WI38 (cell line): ENCODE measurements at regions not wholly inside any gene's neighbourhood (a gene's known extent, or its start where the extent isn't known, plus 50 kb on each side); places are given as distances from the start of the nearest gene placed in this dataset.

Experiments used
- H3K4me3 ChIP-seq: 2 replicates; pipeline ENCODE4 v1.5.1; 2011; ENCODE audit warnings: low read depth, mild to moderate bottlenecking, control low read depth, low read length
- TF ChIP-seq, protein P1 (sequence below): IDR thresholded peaks from 2 replicates; pipeline ENCODE4 v1.5.1; 2012; ENCODE audit warnings: low read depth, mild to moderate bottlenecking, control low read depth, low read length

DNA sequence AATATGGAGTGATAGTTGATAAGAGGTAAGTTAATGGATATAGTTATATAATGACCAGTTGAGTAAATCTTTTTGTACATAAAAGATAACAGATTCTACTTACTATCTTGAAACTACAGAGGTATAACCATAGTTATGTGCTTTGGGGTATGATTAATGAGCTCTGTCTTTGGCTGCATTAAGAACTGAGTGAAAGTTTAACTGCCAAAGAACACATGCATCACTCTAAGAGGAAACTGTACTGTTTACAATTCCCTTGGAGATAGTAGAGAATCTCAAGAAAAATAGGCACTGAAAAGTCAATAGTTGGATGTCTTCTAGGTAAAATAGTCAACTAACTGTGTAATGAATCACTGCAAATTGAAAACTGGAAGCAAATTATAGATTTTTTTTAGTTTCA, 1129.5 kb downstream of the EPHA7 start:
- H3K4me3 ChIP-seq = no peak overlapping the region
- TF ChIP-seq, protein P1, sequence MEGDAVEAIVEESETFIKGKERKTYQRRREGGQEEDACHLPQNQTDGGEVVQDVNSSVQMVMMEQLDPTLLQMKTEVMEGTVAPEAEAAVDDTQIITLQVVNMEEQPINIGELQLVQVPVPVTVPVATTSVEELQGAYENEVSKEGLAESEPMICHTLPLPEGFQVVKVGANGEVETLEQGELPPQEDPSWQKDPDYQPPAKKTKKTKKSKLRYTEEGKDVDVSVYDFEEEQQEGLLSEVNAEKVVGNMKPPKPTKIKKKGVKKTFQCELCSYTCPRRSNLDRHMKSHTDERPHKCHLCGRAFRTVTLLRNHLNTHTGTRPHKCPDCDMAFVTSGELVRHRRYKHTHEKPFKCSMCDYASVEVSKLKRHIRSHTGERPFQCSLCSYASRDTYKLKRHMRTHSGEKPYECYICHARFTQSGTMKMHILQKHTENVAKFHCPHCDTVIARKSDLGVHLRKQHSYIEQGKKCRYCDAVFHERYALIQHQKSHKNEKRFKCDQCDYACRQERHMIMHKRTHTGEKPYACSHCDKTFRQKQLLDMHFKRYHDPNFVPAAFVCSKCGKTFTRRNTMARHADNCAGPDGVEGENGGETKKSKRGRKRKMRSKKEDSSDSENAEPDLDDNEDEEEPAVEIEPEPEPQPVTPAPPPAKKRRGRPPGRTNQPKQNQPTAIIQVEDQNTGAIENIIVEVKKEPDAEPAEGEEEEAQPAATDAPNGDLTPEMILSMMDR = no peak

- H3K4me3 ChIP-seq = no peak overlapping the region
- TF ChIP-seq, protein P1 = no peak
Measured at GRCh38 chr6:92281571-92282076, 1137.7 kb downstream of the EPHA7 start.

- TF ChIP-seq, protein P1 = no peak
- no peak overlapping the region for H3K4me3 ChIP-seq
Measured at GRCh38 chr6:92275150-92275549, 1144.2 kb downstream of the EPHA7 start.

- no peak overlapping the region for H3K4me3 ChIP-seq
- TF ChIP-seq, protein P1 = no peak
Measured at GRCh38 chr6:92274588-92274987, 1144.8 kb downstream of the EPHA7 start.

- TF ChIP-seq, protein P1 = no peak
- H3K4me3 ChIP-seq = no peak overlapping the region
Measured at GRCh38 chr6:92273694-92274093, 1145.7 kb downstream of the EPHA7 start.

GRCh38 chr6:92271091-92271490, 1148.3 kb downstream of the EPHA7 start:
- TF ChIP-seq, protein P1 = no peak
- no peak overlapping the region for H3K4me3 ChIP-seq

GRCh38 chr6:92270365-92270764, 1149.0 kb downstream of the EPHA7 start:
- TF ChIP-seq, protein P1 = no peak

More at GRCh38 chr6:92270365-92270764, 1149.0 kb downstream of the EPHA7 start:
- no peak overlapping the region for H3K4me3 ChIP-seq
